ENCODE measurements at regions not wholly inside any gene's neighbourhood (a gene's known extent, or its start where the extent isn't known, plus 50 kb on each side); places are given as distances from the start of the nearest gene placed in this dataset.

DNA sequence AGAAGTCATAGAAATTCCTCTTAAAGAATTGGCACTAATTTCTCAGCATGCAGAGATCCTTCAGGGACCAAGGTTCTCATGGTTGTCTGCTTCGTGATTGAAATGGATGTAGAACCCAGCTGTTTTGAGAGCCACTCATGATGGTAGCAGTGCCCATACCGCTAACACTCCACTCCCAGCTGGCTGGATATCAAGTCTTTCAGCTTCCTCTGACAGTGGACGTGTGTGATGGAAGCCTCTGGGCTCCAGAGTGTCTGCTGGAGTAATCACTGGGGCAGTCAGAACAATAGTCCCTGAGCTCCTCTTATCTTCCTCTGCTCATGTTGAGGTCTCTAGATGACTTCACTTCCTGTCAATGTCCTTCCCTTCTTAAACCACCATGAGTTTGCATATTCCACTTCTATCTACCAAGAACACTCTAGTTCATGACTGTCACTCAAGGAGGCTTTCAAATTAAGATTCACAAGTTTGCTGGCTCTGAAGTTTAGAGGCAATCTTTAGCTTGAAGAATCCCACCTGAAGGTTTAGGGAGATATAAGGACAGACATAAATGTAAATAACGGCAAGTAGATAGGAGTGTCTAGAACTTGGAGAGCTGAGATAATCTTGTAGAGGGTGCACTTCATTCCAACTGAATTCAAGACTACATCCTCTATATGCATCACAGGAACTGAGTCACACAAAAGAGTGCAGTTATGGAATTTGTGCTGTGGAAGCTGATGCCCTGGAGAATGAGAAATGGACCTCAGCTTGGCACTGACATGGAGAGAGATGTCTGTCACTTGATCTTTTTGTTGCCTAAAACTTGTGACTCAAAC lies 64.5 kb upstream of the WDR1 start:
- Histone ChIP-seq H3K36me3 (no peaks in the 10 kb centered on the region), H3K9me3 (no peaks in the 10 kb centered on the region), H3K27ac (no peak overlapping the region), H3K4me1 (no peaks in the 10 kb centered on the region), H3K27me3 (no peaks in the 10 kb centered on the region), H3K4me3 (no peak overlapping the region)
- no peak for DNase-seq (ENCODE audit: low spot score in 2 of 2)
- TF ChIP-seq POLR2A (IDR thresholded peaks at IDR 0.05) (no peak), POLR2AphosphoS5 (IDR thresholded peaks at IDR 0.05) (no peak), EP300 (IDR thresholded peaks at IDR 0.05) (no peak)
- TF ChIP-seq, protein P1, sequence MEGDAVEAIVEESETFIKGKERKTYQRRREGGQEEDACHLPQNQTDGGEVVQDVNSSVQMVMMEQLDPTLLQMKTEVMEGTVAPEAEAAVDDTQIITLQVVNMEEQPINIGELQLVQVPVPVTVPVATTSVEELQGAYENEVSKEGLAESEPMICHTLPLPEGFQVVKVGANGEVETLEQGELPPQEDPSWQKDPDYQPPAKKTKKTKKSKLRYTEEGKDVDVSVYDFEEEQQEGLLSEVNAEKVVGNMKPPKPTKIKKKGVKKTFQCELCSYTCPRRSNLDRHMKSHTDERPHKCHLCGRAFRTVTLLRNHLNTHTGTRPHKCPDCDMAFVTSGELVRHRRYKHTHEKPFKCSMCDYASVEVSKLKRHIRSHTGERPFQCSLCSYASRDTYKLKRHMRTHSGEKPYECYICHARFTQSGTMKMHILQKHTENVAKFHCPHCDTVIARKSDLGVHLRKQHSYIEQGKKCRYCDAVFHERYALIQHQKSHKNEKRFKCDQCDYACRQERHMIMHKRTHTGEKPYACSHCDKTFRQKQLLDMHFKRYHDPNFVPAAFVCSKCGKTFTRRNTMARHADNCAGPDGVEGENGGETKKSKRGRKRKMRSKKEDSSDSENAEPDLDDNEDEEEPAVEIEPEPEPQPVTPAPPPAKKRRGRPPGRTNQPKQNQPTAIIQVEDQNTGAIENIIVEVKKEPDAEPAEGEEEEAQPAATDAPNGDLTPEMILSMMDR (IDR thresholded peaks at IDR 0.05) = no peak
- WGBS = 58% methylated on average over 4 of the region's 4 CpGs

DNA sequence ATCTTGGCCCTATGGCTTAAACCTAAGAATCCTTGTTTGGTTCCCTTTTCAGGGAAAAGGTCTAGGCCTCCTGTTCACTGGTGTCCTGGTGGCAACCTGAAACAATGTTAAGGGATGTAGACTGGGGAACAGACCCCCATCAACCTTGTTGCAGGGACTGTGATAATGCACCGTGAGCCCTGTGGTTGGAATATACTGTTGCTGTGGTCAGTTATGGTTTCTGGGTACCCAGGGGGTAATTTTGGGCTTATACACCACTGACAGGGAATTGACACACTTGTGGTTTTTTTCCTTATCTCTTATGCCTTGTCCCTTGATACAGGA lies 64.0 kb upstream of the WDR1 start:
- WGBS = 50% methylated on average over 1 of the region's 1 CpG
- H3K27ac ChIP-seq = no peak overlapping the region
- TF ChIP-seq, protein P1 (IDR thresholded peaks at IDR 0.05) = no peak
- TF ChIP-seq POLR2AphosphoS5 (IDR thresholded peaks at IDR 0.05) (no peak), POLR2A (IDR thresholded peaks at IDR 0.05) (no peak), EP300 (IDR thresholded peaks at IDR 0.05) (no peak)
- no peak for DNase-seq (ENCODE audit: low spot score in 2 of 2)
- no peaks in the 10 kb centered on the region for H3K27me3 ChIP-seq
- no peak overlapping the region for H3K4me3 ChIP-seq
- H3K36me3 ChIP-seq = no peaks in the 10 kb centered on the region
- H3K4me1 ChIP-seq = no peaks in the 10 kb centered on the region
- no peaks in the 10 kb centered on the region for H3K9me3 ChIP-seq

DNA sequence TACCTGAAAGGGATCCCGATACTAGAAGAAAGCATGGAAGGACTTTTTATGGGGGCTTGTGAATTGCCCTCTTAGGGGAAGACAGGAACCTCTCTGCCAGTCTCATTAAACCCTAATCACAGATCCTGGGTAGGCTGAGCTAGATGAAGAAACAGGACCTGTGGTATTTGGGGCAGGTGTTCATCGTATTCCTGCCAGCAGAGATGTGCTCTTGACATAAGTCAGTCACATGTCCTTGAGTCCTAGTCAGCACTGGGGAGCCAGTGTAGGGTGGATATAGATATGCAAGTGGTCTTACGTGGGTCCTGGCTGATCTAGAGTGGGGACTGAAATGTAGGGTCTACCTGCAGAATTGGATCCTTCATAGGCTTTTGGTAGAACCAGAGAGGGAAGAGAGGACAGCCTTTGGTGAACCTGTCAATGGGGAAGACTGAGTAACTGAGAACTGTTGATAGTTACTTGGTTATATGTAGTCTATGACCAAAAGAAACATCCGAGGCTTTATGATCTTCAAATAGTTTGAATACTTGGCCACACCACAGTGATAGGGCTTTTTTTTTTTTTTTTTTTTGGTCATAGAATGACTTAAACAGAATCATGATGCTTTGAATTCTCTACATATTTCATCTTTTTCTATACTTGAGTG lies 63.5 kb upstream of the WDR1 start:
- no peaks in the 10 kb centered on the region for H3K36me3 ChIP-seq
- no peaks in the 10 kb centered on the region for H3K4me1 ChIP-seq
- no peak for DNase-seq (ENCODE audit: low spot score in 2 of 2)
- no peak overlapping the region for H3K27ac ChIP-seq
- TF ChIP-seq, protein P1 (IDR thresholded peaks at IDR 0.05) = no peak
- TF ChIP-seq EP300 (IDR thresholded peaks at IDR 0.05) (no peak), POLR2A (IDR thresholded peaks at IDR 0.05) (no peak), POLR2AphosphoS5 (IDR thresholded peaks at IDR 0.05) (no peak)
- WGBS = 84% methylated on average over 4 of the region's 4 CpGs
- no peak overlapping the region for H3K4me3 ChIP-seq
- no peaks in the 10 kb centered on the region for H3K9me3 ChIP-seq
- no peaks in the 10 kb centered on the region for H3K27me3 ChIP-seq

DNA sequence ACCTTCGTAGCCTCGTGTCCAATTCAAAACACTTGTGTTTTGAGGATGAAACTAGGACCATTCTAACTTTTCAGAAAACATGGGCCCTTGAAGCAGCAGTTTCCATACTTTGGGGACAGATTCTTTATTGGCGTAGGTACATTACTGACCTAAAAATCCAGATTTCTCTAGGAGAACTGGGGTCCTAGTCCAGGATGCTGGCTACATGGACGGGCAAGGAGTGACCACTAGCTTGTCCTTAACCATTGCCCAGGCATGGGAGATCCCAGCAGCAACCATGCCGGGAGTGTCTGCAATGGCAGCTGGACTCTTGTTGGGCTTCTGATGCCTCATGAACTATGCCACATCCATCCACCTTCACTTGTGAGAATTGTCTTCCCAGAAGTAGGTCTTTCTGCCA lies 62.2 kb upstream of the WDR1 start:
- WGBS = 89% methylated on average over 5 of the region's 5 CpGs
- DNase-seq (ENCODE audit: low spot score in 2 of 2) = no peak
- H3K27ac ChIP-seq = no peak overlapping the region
- no peaks in the 10 kb centered on the region for H3K36me3 ChIP-seq
- no peak overlapping the region for H3K4me3 ChIP-seq
- no peaks in the 10 kb centered on the region for H3K27me3 ChIP-seq
- H3K4me1 ChIP-seq = peaks cover 10% of the 10 kb centered on the region
- H3K9me3 ChIP-seq = no peaks in the 10 kb centered on the region
- no peak for TF ChIP-seq POLR2AphosphoS5 (IDR thresholded peaks at IDR 0.05)
- no peak for TF ChIP-seq POLR2A (IDR thresholded peaks at IDR 0.05)
- no peak for TF ChIP-seq EP300 (IDR thresholded peaks at IDR 0.05)
- TF ChIP-seq, protein P1 (IDR thresholded peaks at IDR 0.05) = no peak

DNA sequence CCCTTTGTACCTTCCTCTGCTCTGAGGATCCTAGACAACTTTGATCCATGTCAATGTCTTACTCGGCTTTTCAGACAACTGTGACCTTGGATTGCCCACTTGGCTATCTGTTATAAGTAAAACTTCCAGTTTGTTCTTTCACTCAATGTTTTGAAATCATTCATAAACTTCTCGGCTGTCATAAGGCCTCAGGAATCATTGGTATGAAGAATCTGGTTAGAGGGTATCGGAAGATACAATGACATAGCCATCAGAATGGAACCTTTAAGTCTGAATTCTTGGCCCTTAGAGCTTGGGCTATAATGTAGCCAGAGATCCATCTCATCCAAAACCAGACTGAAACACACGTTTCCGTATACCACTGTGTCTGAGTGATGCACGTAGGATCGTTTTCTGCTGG lies 59.0 kb upstream of the WDR1 start:
- peaks cover 31% of the 10 kb centered on the region for H3K4me1 ChIP-seq
- WGBS = 97% methylated on average over 7 of the region's 7 CpGs
- no peak overlapping the region for H3K4me3 ChIP-seq
- no peak overlapping the region for H3K27ac ChIP-seq
- no peak for DNase-seq (ENCODE audit: low spot score in 2 of 2)
- H3K9me3 ChIP-seq = no peaks in the 10 kb centered on the region
- TF ChIP-seq, protein P1 (IDR thresholded peaks at IDR 0.05) = no peak
- no peak for TF ChIP-seq POLR2A (IDR thresholded peaks at IDR 0.05)
- no peak for TF ChIP-seq EP300 (IDR thresholded peaks at IDR 0.05)
- TF ChIP-seq POLR2AphosphoS5 (IDR thresholded peaks at IDR 0.05) = no peak
- H3K36me3 ChIP-seq = no peaks in the 10 kb centered on the region
- H3K27me3 ChIP-seq = no peaks in the 10 kb centered on the region
